Osteoblast (primary cell): ENCODE measurements at regions not wholly inside any gene's neighbourhood (a gene's known extent, or its start where the extent isn't known, plus 50 kb on each side); places are given as distances from the start of the nearest gene placed in this dataset.

ENCODE experiments used
- DNase-seq: peaks from one replicate; pipeline ENCODE4 v3.0.0; 2011; ENCODE audit warnings: low spot score, mixed read lengths; ENCODE audit not compliant: insufficient read length; ENCODE audit errors: missing footprints
- H2AFZ ChIP-seq: 2 replicates; pipeline ENCODE4 v1.6.0; 2011; ENCODE audit warnings: mild to moderate bottlenecking, low read length
- H3K27ac ChIP-seq: 2 replicates; pipeline ENCODE4 v1.5.1; 2011; ENCODE audit warnings: mild to moderate bottlenecking, low read depth, low read length, moderate library complexity
- H3K27me3 ChIP-seq: 2 replicates; pipeline ENCODE4 v1.6.0; 2012; ENCODE audit warnings: mild to moderate bottlenecking, control low read depth, inconsistent platforms, low read length, moderate library complexity; ENCODE audit not compliant: insufficient read depth
- H3K36me3 ChIP-seq: 2 replicates; pipeline ENCODE4 v1.5.1; 2011; ENCODE audit warnings: mild to moderate bottlenecking, low read length, control low read depth, moderate library complexity; ENCODE audit not compliant: insufficient read depth
- H3K4me1 ChIP-seq: 2 replicates; pipeline ENCODE4 v1.5.1; 2011; ENCODE audit warnings: mild to moderate bottlenecking, low read length, control low read depth, moderate library complexity; ENCODE audit not compliant: insufficient read depth
- H3K4me2 ChIP-seq: 2 replicates; pipeline ENCODE4 v1.6.0; 2011; ENCODE audit warnings: mild to moderate bottlenecking, low read length; ENCODE audit not compliant: insufficient read depth
- H3K4me3 ChIP-seq: fragments of 200-600 bp; sonication (generic); 3 replicates; pipeline ENCODE4 v1.5.1; 2012; ENCODE audit warnings: mild to moderate bottlenecking, low read length, inconsistent platforms; ENCODE audit not compliant: insufficient read depth
- H3K79me2 ChIP-seq: 2 replicates; pipeline ENCODE4 v1.6.0; 2012; ENCODE audit warnings: mild to moderate bottlenecking, low read length, control low read depth, inconsistent platforms; ENCODE audit not compliant: insufficient read depth
- H3K9me3 ChIP-seq: 2 replicates; pipeline ENCODE4 v1.5.1; 2011; ENCODE audit warnings: low read depth, low read length, control low read depth
- H4K20me1 ChIP-seq: 2 replicates; pipeline ENCODE4 v1.6.0; 2012; ENCODE audit warnings: mild to moderate bottlenecking, low read length, control low read depth; ENCODE audit not compliant: insufficient read depth
- CTCF ChIP-seq: IDR thresholded peaks from 2 replicates; pipeline ENCODE4 v1.5.1; 2011; ENCODE audit warnings: mild to moderate bottlenecking, low read depth, low read length, moderate library complexity; ENCODE audit errors: extremely low read depth

- TF ChIP-seq CTCF = no peak
- H3K27me3 ChIP-seq = no peaks in the 10 kb centered on the region
- H3K4me3 ChIP-seq = no peak overlapping the region
- no peaks in the 10 kb centered on the region for H4K20me1 ChIP-seq
- no peak for DNase-seq
- no peaks in the 10 kb centered on the region for H3K79me2 ChIP-seq
- H3K4me2 ChIP-seq = no peak overlapping the region
- H3K9me3 ChIP-seq = no peaks in the 10 kb centered on the region
- H3K27ac ChIP-seq = no peak overlapping the region
- H2AFZ ChIP-seq = peak overlapping the region; percentile 32
- no peaks in the 10 kb centered on the region for H3K36me3 ChIP-seq
- peaks cover 9% of the 10 kb centered on the region for H3K4me1 ChIP-seq
Measured at GRCh38 chr12:91565246-91565645, 382.6 kb upstream of the DCN start.

GRCh38 chr12:91563011-91563765 lies 380.6 kb upstream of the DCN start:
- no peak for DNase-seq
- no peak for TF ChIP-seq CTCF
- Histone ChIP-seq H3K4me2 (no peak overlapping the region), H3K4me1 (peaks cover 9% of the 10 kb centered on the region), H3K4me3 (no peak overlapping the region), H2AFZ (peak overlapping the region; percentile 73), H3K27me3 (no peaks in the 10 kb centered on the region), H3K79me2 (no peaks in the 10 kb centered on the region), H3K27ac (no peak overlapping the region), H3K9me3 (no peaks in the 10 kb centered on the region), H4K20me1 (no peaks in the 10 kb centered on the region), H3K36me3 (no peaks in the 10 kb centered on the region)

- no peak for DNase-seq
Measured at GRCh38 chr12:91562476-91562875, 379.9 kb upstream of the DCN start.

More at GRCh38 chr12:91562476-91562875, 379.9 kb upstream of the DCN start:
- peak overlapping the region; percentile 73 for H2AFZ ChIP-seq
- no peaks in the 10 kb centered on the region for H3K36me3 ChIP-seq
- no peaks in the 10 kb centered on the region for H4K20me1 ChIP-seq
- H3K4me1 ChIP-seq = peaks cover 9% of the 10 kb centered on the region
- no peak overlapping the region for H3K27ac ChIP-seq
- H3K79me2 ChIP-seq = no peaks in the 10 kb centered on the region
- no peak for TF ChIP-seq CTCF
- H3K9me3 ChIP-seq = no peaks in the 10 kb centered on the region
- H3K27me3 ChIP-seq = no peaks in the 10 kb centered on the region
- peak overlapping the region; percentile 37 for H3K4me2 ChIP-seq
- no peak overlapping the region for H3K4me3 ChIP-seq
